ENCODE measurements at regions not wholly inside any gene's neighbourhood (a gene's known extent, or its start where the extent isn't known, plus 50 kb on each side); places are given as distances from the start of the nearest gene placed in this dataset.
"Not testable (repeated sequence)": the region's sequence is repeated elsewhere in the genome, so short reads cannot be mapped to it uniquely, and the experiment has no call there.

DNA sequence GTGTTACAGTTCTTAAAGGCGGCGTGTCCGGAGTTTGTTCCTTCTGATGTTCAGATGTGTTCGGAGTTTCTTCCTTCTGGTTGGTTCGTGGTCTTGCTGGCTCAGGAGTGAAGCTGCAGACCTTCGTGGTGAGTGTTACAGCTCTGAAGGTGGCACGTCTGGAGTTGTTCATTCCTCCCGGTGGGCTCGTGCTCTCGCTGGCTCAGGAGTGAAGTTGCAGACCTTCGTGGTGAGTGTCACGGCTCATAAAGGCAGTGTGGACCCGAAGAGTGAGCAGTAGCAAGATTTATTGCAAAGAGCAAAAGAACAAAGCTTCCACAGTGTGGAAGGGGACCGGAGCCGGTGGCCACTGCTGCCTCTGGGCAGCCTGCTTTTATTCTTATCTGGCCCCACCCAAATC, 65.3 kb upstream of the NDST4 start:
- BruUV-seq (replicated peaks); H4K91ac ChIP-seq (ENCODE audit: insufficient read depth, low read depth, low read length); H3K4me2 ChIP-seq (ENCODE audit: low read depth, low read length); H2BK5ac ChIP-seq (ENCODE audit: low read depth, low read length, poor library complexity, severe bottlenecking); CTCF ChIA-PET; H3K79me1 ChIP-seq (ENCODE audit: low read depth in 1 of 2, low read length in 2 of 2); H3K9ac ChIP-seq (ENCODE audit: low read depth, low read length); H2AK9ac ChIP-seq (replicated peaks; ENCODE audit: low read depth, low read length, poor library complexity); ATAC-seq (ENCODE audit: low read depth); H2BK15ac ChIP-seq (ENCODE audit: low read depth, low read length); H3K4me3 ChIP-seq (ENCODE audit: insufficient read depth, low read depth, low read length); H2AFZ ChIP-seq (replicated peaks; ENCODE audit: low read length, poor library complexity); H3K23ac ChIP-seq (ENCODE audit: low read depth, low read length); H4K20me1 ChIP-seq (ENCODE audit: insufficient read depth, low read length); DNase-seq; H2BK120ac ChIP-seq (ENCODE audit: low read depth, low read length); intact Hi-C loops (cut with micrococcal nuclease); H4K8ac ChIP-seq (ENCODE audit: low read depth in 2 of 2, low read length in 2 of 2); H2AK5ac ChIP-seq (ENCODE audit: low read depth, low read length); H3K9me1 ChIP-seq (ENCODE audit: insufficient read depth, low read length); H2BK20ac ChIP-seq (ENCODE audit: low read depth, low read length); H3K4me1 ChIP-seq (ENCODE audit: control insufficient read depth, insufficient read depth, low read length); POLR2A ChIA-PET (ENCODE audit: unreplicated experiment); H3K56ac ChIP-seq (ENCODE audit: extremely low read depth, insufficient read depth, low read length); H3K18ac ChIP-seq (ENCODE audit: low read depth, low read length); H3K9me3 ChIP-seq (ENCODE audit: control insufficient read depth, insufficient read depth, low read length); H4K5ac ChIP-seq (ENCODE audit: low read depth, low read length); dilution Hi-C loops (cut with HindIII; ENCODE audit: low sequenced_read_pairs, unreplicated experiment); H3K14ac ChIP-seq (replicated peaks; ENCODE audit: low read depth, low read length); H3K36me3 ChIP-seq (ENCODE audit: control insufficient read depth, insufficient read depth, low read length); in situ Hi-C loops (cut with MboI; ENCODE audit: low sequenced_read_pairs); H3K4ac ChIP-seq (ENCODE audit: low read depth, low read length); H3K27me3 ChIP-seq (ENCODE audit: control insufficient read depth, insufficient read depth, low read length); H3K27ac ChIP-seq (ENCODE audit: insufficient read depth, low read length): not testable (repeated sequence)
- no CpG with 5 or more reads among the region's 15 CpGs for WGBS, 2 experiments (ENCODE audit: extremely low coverage in 2 of 2, insufficient read length in 1 of 2)

Measured in IMR-90 (cell line).